ENCODE measurements at regions not wholly inside any gene's neighbourhood (a gene's known extent, or its start where the extent isn't known, plus 50 kb on each side); places are given as distances from the start of the nearest gene placed in this dataset.

GRCh38 chr22:44378380-44378779 is 65.6 kb upstream of the SHISAL1 start:
- Histone ChIP-seq H3K9me3 (no peaks in the 10 kb centered on the region), H3K27ac (no peak overlapping the region), H3K4me3 (no peak overlapping the region), H3K4me1 (replicated peaks) (no peaks in the 10 kb centered on the region), H3K36me3 (no peaks in the 10 kb centered on the region), H3K27me3 (replicated peaks; ENCODE audit: insufficient read depth) (no peaks in the 10 kb centered on the region)
- TF ChIP-seq POLR2AphosphoS5 (IDR thresholded peaks at IDR 0.05) (no peak), POLR2A (IDR thresholded peaks at IDR 0.05) (no peak), CTCF (IDR thresholded peaks at IDR 0.05) (no peak)
- no peak for DNase-seq (ENCODE audit: low spot score)
- intact Hi-C loops (cut with DNase I), result no loop called here

GRCh38 chr22:44375451-44375850 is 62.7 kb upstream of the SHISAL1 start:
- 65% methylated on average over 1 of the region's 1 CpG for WGBS
- no peak for TF ChIP-seq POLR2A (IDR thresholded peaks at IDR 0.05)
- no peak for TF ChIP-seq POLR2AphosphoS5 (IDR thresholded peaks at IDR 0.05)
- no peak for TF ChIP-seq CTCF (IDR thresholded peaks at IDR 0.05)
- intact Hi-C loops (cut with DNase I), result no loop called here
- H3K4me1 ChIP-seq (replicated peaks), result no peaks in the 10 kb centered on the region
- H3K27me3 ChIP-seq (replicated peaks; ENCODE audit: insufficient read depth), result no peaks in the 10 kb centered on the region
- no peak for DNase-seq (ENCODE audit: low spot score)
- H3K4me3 ChIP-seq, result no peak overlapping the region
- no peak overlapping the region for H3K27ac ChIP-seq
- H3K9me3 ChIP-seq, result no peaks in the 10 kb centered on the region
- no peaks in the 10 kb centered on the region for H3K36me3 ChIP-seq

GRCh38 chr22:44373234-44373633 is 60.5 kb upstream of the SHISAL1 start:
- H3K27me3 ChIP-seq (replicated peaks; ENCODE audit: insufficient read depth), result no peaks in the 10 kb centered on the region
- TF ChIP-seq CTCF (IDR thresholded peaks at IDR 0.05), result no peak
- no peak for TF ChIP-seq POLR2A (IDR thresholded peaks at IDR 0.05)
- TF ChIP-seq POLR2AphosphoS5 (IDR thresholded peaks at IDR 0.05), result no peak
- DNase-seq (ENCODE audit: low spot score), result no peak
- WGBS, result 88% methylated on average over 3 of the region's 3 CpGs
- intact Hi-C loops (cut with DNase I), result no loop called here
- no peak overlapping the region for H3K4me3 ChIP-seq
- no peaks in the 10 kb centered on the region for H3K9me3 ChIP-seq
- no peak overlapping the region for H3K27ac ChIP-seq
- no peaks in the 10 kb centered on the region for H3K36me3 ChIP-seq
- no peaks in the 10 kb centered on the region for H3K4me1 ChIP-seq (replicated peaks)

GRCh38 chr22:44372611-44373010 is 59.9 kb upstream of the SHISAL1 start:
- Histone ChIP-seq H3K4me1 (replicated peaks) (no peaks in the 10 kb centered on the region), H3K4me3 (no peak overlapping the region), H3K27me3 (replicated peaks; ENCODE audit: insufficient read depth) (no peaks in the 10 kb centered on the region), H3K9me3 (no peaks in the 10 kb centered on the region), H3K27ac (no peak overlapping the region), H3K36me3 (no peaks in the 10 kb centered on the region)
- TF ChIP-seq POLR2A (IDR thresholded peaks at IDR 0.05) (no peak), CTCF (IDR thresholded peaks at IDR 0.05) (no peak), POLR2AphosphoS5 (IDR thresholded peaks at IDR 0.05) (no peak)
- intact Hi-C loops (cut with DNase I), result no loop called here
- no peak for DNase-seq (ENCODE audit: low spot score)
- 71% methylated on average over 4 of the region's 4 CpGs for WGBS

GRCh38 chr22:44371741-44372525 is 59.2 kb upstream of the SHISAL1 start:
- TF ChIP-seq POLR2AphosphoS5 (IDR thresholded peaks at IDR 0.05), result no peak
- no peak for TF ChIP-seq POLR2A (IDR thresholded peaks at IDR 0.05)
- TF ChIP-seq CTCF (IDR thresholded peaks at IDR 0.05), result no peak
- Histone ChIP-seq H3K4me1 (replicated peaks) (no peaks in the 10 kb centered on the region), H3K9me3 (no peaks in the 10 kb centered on the region), H3K27ac (no peak overlapping the region), H3K27me3 (replicated peaks; ENCODE audit: insufficient read depth) (no peaks in the 10 kb centered on the region), H3K4me3 (no peak overlapping the region), H3K36me3 (no peaks in the 10 kb centered on the region)
- WGBS, result 86% methylated on average over 3 of the region's 3 CpGs
- intact Hi-C loops (cut with DNase I), result no loop called here
- no peak for DNase-seq (ENCODE audit: low spot score)

Data from prostate gland (tissue), 2 donors.